HG03039 (cell line): ENCODE measurements at regions not wholly inside any gene's neighbourhood (a gene's known extent, or its start where the extent isn't known, plus 50 kb on each side); places are given as distances from the start of the nearest gene placed in this dataset.
"Not testable (repeated sequence)": the region's sequence is repeated elsewhere in the genome, so short reads cannot be mapped to it uniquely, and the experiment has no call there.

Source experiments
- ATAC-seq: cut with Tn5 transposase; IDR thresholded peaks from one replicate; pipeline ENCODE4 v1.9.1; 2021; ENCODE audit warnings: mild to moderate bottlenecking, moderate library complexity; ENCODE audit not compliant: unreplicated experiment

DNA sequence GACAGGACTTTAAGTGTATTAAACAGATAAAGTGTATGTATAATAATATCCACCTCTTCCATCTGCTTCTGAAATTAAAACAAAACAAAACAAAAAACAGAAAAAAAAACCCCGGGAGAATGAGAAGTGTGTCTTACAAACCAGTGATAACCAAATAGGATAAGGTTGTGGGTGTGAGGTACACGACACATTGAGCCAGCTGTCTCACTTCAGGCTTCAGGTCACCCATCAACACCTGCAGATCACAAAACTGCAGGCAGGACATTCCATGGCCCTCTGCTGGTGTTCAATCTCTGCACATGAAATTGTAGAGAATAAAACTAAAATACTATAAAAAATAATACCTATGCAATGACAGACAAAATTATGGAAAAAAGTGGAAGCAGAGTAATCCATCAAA is 339.9 kb downstream of the SFMBT2 start:
- ATAC-seq, result no peak

DNA sequence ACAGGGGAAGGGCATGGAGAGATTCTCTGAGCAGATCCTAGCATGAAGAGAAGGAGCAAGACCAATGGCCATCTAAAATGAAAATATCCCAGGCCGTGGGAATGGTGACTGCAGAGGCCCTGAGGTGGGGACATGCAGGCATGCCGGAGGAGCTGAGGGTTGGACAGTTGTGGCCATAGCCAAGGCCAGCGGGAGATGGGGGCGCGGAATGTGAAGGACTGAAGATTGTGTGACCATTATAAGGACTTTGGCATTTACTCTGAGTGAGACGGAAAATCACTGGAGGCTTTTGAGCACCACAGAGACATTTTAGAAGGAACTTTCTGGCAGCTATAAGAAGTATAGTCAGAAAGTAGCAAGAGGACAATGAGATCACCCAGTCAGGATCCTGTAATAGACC is 341.1 kb downstream of the SFMBT2 start:
- no peak for ATAC-seq

DNA sequence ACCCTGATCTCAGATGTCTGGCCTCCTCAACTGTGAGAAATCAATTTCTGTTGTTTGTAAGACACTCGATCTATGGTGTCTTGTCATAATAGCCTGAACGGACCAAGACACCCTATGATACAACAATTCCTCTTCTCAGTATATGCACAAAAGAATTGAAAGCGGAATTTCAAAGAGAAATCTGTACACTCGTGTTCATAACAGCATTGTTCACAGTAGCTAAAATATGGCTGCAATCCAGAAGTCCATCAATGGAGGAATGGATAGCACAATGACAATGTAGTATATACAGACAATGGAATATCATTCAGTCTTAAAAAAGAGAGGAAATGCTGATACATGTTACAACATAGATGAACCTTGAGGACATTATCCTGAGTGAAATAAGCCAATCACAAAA is 354.6 kb downstream of the SFMBT2 start:
- no peak for ATAC-seq

DNA sequence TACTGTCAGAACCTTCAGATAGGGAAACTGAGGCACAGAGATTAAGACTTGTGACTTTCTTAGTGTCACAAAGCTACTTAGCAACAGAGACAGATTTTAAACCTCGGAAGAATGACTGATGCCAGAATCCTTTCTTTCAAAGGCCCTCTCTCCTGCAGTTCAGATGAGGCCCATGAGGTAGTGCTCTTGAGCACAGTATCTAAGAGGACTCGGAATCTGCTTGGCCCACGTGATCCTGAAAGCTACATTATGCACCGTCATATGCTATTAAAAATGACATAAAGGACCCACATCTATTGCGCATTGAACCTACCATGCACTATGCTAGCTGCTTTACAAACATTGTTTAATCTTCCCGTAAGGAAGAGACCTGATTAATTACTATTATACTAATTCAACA is 355.9 kb downstream of the SFMBT2 start:
- ATAC-seq, result no peak

DNA sequence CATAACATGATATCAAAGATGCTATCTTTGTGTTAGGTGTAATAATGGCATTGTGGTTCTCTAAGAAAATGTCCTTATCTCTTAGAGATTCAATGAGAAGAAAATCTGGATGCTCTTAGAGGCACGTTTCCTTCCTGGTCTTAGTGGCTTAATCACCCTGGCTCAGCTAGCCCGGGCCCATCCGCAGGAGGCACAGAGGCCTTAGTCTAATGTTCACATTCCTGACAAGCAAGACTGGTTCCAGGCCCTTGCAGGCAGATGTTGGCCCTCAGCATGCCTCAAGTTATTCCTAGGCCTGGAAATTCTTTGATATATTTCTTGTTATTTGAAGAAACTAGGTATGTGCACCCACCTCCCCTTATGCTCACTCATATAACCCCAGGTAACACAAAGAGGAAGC is 357.6 kb downstream of the SFMBT2 start:
- ATAC-seq, result no peak

DNA sequence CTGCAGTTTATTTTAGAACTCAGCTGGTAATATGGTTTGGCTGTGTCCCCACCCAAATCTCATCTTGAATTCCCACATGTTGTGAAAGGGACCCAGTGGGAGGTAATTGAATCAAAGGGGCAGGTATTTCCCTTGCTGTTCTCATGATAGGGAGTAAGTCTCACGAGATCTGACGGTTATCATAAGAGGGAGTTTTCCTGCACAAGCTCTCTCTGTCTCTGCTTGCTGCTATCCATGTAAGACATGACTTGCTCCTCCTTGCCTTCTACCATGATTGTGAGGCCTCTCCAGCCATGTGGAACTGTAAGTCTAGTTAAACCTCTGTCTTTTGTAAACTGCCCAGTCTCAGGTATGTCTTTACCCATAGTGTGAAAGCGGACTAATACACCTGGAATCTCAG is 360.8 kb downstream of the SFMBT2 start:
- ATAC-seq, result not testable (repeated sequence)

DNA sequence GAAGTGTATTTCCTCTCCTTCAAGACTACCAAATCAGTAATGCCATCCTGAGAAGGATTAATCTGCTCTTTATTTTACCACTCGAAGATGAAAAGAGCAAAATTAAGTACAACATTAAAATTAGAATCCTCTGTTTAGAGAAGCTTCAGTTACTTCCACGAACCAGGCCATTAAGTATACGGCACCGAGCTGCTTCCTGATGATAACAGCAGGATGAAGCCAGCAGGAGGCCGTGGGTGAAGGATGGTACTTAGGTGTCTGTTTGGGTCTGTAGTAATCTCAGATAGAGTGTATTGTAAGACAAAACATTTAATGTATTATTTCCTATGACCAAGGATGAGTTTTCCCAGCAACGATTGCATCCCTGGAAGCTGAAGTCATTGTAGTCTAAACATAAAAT is 362.8 kb downstream of the SFMBT2 start:
- ATAC-seq, result no peak

DNA sequence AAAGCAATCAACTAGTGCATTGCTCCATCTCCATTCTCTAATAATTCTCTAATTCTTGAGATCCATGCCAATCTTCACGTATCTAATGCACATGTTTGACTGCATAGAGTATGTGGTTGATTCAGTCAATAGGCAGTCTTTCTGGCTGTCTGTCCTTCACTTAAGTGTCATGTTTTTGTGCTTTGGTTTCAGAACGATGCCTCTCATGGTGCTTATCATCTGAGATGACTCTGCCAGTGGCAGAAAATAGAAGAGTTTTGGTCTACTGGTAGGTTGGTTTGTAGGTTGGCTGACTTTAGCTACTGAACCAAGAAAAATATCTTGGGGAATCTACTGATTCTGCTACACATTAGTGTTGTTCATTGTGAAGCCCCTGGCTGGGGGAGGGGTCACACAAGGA is 364.2 kb downstream of the SFMBT2 start:
- ATAC-seq, result no peak

DNA sequence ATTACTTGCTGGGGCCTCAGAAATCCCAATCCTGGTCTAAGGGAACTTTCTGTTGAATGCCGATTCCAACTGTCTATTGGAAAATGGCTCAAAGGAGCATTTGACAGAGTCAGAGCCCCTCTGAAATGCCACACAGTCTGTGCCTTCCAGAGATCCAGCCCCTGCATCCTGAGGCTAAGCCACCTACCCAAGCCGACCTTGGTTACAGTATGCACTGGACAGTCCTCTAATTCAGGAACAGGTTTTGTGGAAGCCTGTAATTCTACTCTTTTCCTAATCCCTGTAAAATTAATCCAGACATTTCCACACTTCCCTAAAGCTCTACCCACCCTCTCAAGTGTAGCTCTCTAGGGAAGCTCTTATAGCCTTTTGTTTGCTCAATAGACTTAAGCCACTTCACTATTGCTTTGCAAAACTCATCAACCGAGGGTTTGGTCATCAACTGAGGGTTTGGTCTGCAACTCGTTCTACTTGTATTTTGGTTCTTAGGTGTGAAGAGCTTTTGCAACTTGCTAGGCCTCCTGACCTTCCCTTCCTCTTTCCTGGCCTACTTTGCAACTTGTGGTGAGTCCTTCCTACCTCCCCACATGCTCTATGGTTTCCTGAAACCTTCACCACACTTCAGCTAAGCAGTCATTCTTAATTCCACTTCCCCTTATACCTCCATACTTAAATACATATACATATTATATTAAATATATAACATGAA is 364.8 kb downstream of the SFMBT2 start:
- no peak for ATAC-seq

DNA sequence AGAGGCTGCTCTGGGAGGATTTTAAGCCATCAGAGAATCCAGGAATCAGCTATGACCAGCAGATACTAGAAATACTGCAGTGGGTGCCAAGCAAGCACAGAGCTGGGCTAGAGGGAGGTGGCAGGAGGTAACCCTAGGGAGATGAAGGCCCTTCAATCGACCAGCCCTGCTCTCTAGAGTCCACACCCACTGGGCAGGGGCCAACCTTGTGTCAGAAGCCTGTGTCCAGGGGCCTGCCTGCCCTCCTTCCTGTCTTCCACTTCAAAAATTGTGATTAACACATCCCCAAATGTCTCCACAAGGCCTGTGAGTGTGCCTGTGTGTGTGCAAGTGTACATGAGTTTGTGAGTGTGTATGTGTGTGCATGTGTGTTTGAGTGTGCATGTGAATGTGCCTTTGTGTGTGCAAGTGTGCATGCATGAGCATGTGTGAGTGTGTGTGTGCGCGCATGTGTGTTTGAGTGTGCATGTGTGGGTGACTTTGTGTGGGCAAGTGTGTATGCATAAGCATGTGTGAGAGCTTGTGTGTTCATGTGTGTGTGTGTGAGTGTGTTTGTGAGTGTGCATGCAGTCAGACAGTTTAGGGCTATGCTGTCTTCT is 367.7 kb downstream of the SFMBT2 start:
- no peak for ATAC-seq

DNA sequence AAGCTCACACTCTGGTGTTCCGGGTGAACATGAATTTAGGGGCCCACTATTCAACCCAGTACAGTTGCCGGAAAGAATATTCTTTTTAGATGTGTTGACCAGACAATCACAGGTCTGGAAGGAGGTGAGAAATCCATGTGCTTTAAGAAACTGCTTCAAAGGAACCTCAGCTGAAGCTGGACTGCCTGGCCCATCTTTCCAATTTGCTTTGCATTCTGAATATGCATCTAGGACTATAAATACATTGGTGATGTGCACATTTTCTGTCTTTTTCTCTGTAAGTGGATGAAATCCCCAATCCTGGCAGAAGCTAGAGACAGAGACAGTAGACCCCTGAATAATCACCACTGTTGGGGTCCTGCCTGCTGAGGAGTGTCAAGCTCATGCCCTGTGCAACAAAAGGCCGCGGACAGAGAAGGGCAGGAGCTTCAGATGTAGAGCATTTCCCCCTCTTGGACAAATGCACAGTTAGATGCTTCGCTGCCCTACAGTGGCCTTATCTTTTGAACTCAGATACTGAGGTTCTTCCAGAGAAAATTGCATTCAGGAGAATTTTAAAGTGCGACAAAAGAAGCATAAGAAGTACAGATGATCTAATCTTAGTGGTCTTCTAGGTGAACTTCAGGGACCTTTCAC is 368.3 kb downstream of the SFMBT2 start:
- no peak for ATAC-seq

DNA sequence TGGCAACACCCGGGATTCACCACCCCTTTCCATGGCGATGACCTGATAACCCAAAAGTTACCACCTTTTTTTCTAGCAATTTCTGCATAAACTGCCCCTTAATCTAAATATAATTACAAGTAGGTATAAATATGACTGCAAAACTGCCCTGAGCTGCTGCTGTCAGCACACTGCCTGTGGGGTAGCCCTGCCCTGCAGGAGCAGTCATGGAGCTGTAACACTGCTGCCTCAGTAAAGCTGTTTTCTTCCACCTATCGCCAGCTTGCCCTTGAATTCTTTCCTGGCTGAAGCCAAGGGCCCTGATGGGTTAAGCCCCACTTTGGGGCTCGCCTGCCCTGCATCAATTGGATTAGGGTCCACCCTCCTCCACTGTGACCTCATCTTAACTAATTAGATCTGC is 368.8 kb downstream of the SFMBT2 start:
- ATAC-seq, result no peak

DNA sequence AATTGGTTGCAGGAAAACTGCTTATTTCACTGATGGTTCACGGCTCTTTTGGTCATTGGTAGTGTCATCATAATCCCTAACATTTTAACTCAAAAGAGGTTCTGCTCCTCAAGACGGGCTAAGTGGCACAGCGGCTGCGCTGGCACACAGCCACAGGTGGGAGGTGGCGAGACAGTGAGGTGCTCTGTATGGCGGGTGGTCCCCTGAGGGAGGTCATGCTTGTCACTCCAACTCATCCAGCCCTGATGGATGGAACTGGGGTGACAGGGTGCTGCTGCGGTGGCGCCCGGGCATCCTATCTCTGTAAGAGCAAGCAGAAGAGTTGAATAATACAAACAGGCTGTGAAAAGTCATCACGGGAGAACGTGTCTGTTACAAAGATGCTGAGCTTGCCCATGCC is 370.2 kb downstream of the SFMBT2 start:
- ATAC-seq, result no peak

DNA sequence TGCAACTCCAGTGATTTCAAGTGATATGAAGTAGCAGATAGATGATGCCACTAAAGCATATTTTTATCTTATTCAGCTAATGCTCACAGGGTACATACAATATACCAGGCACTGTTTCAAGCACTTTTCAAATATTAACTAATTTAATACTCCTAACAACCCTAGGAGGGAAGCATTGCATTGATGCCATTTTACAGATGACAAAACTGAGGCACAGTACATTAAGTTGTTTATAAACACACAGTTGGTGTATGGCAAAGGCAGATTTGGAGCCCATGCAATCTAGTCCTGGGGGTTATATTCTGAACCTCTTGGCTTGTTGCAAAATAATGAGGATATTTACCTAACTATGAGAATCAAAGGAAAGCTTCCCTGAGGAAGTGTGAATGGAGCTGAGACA is 371.0 kb downstream of the SFMBT2 start:
- ATAC-seq, result no peak

DNA sequence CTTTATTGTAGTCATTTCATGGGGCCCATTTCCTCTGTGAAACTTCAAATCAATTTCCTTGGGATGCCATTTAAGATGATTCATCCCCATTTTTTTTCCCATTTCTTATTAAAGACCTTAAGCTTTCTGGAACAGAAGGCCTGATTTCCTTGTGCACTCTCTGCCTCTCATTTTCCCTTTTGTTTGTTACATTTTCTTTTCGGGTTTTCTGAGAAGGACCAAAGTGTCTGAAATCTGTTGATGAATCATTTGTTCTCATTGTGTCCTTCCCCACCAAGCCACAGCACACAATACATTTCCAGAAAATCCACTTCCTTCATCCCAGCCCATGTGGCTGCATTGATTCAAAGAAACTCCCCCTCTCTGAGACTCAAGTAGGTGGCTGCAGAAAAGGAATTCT is 372.4 kb downstream of the SFMBT2 start:
- ATAC-seq, result no peak

DNA sequence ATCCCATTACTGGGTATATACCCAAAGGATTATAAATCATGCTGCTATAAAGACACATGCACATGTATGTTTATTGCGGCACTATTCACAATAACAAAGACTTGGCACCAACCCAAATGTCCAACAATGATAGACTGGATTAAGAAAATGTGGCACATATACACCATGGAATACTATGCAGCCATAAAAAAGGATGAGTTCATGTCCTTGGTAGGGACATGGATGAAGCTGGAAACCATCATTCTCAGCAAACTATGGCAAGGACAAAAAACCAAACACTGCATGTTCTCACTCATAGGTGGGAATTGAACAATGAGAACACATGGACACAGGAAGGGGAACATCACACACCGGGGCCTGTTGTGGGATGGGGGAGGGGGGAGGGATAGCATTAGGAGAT is 373.4 kb downstream of the SFMBT2 start:
- not testable (repeated sequence) for ATAC-seq

DNA sequence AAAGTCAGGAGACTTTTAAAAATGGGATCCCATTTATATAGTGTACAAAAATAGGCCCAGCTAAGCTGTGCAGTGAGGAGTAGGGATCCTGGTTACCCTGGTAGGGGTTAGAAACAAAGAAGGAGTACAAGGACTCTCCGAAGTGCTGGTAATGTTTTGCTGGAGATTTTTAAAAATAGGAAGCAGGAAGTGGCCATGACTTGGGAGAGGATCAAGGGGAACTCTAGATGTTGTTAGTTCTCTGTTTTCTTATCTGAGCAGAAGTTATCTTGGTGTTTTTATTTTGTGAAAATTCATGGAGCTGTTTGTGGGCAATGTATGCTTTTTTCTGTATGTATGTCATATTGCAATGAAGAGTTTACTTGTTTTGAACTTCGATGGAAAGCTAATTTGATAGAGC is 373.9 kb downstream of the SFMBT2 start:
- ATAC-seq, result no peak

DNA sequence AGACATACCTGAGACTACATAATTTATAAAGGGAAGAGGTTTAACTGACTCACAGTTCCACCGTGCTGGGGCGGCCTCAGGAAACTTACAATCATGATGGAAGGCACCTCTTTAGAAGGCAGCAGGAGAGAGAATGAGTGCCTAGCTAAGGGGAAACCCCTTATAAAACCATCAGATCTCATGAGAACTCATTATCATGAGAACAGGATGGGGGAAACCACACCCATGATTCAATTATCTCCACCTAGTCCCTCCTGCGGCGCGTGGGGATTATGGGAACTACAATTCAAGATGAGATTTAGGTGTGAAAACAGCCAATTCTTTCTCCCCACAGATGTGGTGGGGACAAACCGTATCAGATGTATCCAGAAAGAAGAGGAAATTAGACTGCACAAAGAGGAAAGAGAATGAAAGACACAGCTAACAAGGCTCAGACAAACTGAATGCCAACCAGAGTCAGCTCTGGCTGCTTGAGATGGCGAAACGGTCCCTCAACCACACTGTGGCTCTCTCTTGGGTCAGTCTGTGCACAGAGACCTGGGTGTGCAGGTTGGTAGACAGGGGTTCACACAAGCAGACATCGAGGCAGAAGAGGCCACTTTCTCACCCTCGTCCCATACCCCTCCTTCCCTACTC is 375.6 kb downstream of the SFMBT2 start:
- no peak for ATAC-seq

DNA sequence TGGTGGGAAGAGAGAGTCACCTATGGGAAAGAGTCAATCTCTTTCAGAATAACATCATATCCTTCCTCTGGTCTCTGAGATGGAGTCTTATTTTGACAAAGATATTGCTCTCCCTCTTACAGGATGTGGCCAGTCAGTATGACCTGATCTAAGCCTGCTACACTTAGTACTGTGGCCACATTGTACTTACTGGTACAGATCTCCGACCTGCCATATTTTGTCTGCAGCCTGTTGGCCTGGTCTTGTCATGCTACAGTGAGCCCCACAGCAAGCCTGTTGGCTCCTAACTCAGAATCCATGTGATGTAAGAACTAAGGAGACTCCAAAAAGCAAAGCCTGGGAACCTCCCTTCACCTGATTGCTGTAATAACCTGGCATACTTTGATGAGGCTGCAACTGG is 377.8 kb downstream of the SFMBT2 start:
- ATAC-seq, result no peak

DNA sequence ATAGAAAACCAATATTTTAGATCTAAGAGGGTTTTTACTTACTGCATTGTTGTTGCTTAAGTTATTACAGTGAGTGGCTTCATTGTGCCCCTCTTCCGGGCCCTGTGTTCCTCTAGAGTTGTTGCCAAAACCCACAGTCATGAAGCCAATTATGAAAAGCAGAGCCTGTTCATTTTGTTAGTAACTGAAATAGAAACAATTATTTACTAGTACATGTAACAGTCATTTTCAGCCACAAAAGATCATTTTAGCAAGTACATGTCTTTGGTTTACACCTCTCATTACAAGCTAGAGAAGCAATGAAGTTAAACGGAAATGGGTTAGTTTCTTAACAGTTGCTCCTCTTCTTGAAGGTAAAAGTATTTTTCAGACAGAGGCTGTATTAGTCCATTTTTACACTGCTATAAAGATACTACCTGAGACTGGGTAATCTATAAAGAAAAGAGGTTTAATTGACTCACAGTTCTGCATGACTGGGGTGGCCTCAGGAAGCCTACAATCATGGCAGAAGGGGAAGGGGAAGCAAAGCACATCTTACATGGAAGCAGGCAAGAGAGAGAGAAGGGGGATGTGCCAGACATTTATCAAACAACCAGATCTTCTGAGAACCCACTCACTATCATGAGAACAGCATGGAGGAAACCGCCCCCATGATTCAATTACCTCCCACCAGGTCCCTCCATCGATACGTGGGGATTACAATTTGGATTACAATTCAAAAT is 380.5 kb downstream of the SFMBT2 start:
- ATAC-seq, result no peak

DNA sequence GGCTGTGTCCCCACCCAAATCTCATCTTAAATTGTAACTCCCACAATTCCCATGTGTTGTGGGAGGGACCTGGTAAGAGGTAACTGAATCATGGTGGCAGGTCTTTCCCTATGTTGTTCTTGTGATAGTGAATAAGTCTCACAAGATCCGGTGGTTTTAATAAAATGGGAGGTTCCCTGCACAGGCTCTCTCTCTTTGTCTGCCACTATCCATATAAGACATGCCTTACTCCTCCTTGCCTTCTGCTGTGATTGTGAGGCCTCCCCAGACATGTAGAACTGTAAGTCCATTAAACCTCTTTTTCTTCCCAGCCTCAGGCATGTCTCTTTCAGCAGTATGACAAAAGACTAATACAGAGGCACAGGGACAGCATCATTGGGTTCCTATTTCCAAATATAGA is 381.2 kb downstream of the SFMBT2 start:
- ATAC-seq, result no peak

DNA sequence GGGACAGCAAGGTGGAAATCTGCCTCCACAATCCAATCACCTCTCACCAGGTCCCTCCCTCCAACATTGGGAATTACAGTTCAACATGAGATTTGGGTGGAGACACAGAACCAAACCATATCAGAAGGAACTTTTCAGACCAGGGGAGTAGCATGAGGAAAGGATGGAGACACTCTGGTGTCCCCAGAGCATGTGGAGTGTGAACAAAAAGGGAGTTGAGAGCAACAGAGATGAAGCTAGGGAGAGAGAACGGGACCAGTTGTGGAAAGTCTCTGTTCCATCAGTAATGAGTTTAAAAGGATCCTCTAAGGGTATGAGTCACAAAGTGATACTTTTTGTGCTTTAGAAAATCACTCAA is 382.0 kb downstream of the SFMBT2 start:
- no peak for ATAC-seq
